ENCODE measurements at regions not wholly inside any gene's neighbourhood (a gene's known extent, or its start where the extent isn't known, plus 50 kb on each side); places are given as distances from the start of the nearest gene placed in this dataset.

GRCh38 chr12:5110345-5110744 lies 66.7 kb downstream of the KCNA5 start:
- no peak for TF ChIP-seq CTCF (IDR thresholded peaks at IDR 0.05)
- TF ChIP-seq EP300 (IDR thresholded peaks at IDR 0.05), result no peak

All from esophagus muscularis mucosa (tissue), 3 donors.